ENCODE measurements at regions not wholly inside any gene's neighbourhood (a gene's known extent, or its start where the extent isn't known, plus 50 kb on each side); places are given as distances from the start of the nearest gene placed in this dataset.

DNA sequence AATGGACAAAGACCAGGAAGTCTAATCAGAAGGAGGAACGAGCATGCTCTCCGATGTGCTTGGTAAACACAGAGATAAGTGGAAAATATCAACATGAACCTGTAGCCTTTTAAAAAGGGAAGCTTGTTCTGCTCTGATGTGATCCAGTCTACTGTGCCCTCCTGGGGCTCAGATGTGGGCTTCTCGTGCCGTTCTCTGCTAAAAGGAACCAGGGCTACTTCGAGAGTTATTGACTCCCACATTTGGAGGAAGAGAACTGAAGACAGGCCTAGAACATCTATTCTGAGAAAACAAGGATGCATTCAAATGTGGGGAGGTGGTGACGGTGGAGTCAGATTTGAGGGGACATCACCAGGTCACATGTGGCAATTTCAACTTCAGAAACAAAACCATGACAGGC lies 325.4 kb downstream of the GLRX3 start:
- H2AK9ac ChIP-seq (replicated peaks; ENCODE audit: low read depth, low read length, poor library complexity) = no peak overlapping the region
- WGBS, 2 experiments (ENCODE audit: extremely low coverage in 2 of 2, insufficient read length in 1 of 2) = 19% methylated on average over 3 of the region's 6 CpGs; no CpG with 5 or more reads in 1 of the 2 experiments
- no peaks in the 10 kb centered on the region for H4K20me1 ChIP-seq (ENCODE audit: insufficient read depth, low read length)
- H4K8ac ChIP-seq (ENCODE audit: low read depth in 2 of 2, low read length in 2 of 2) = no peak overlapping the region
- H3K4me2 ChIP-seq (ENCODE audit: low read depth, low read length) = no peak overlapping the region
- H2BK120ac ChIP-seq (ENCODE audit: low read depth, low read length) = no peak overlapping the region
- intact Hi-C loops (cut with micrococcal nuclease) (no loop called here), in situ Hi-C loops (cut with MboI; ENCODE audit: low sequenced_read_pairs) (no loop called here), dilution Hi-C loops (cut with HindIII; ENCODE audit: low sequenced_read_pairs, unreplicated experiment) (no loop called here)
- H2BK5ac ChIP-seq (ENCODE audit: low read depth, low read length, poor library complexity, severe bottlenecking) = no peak overlapping the region
- no peak overlapping the region for H3K4me3 ChIP-seq (ENCODE audit: insufficient read depth, low read depth, low read length)
- no peaks in the 10 kb centered on the region for H3K9me1 ChIP-seq (ENCODE audit: insufficient read depth, low read length)
- H3K4me1 ChIP-seq (ENCODE audit: control insufficient read depth, insufficient read depth, low read length) = no peaks in the 10 kb centered on the region
- no peaks in the 10 kb centered on the region for H3K36me3 ChIP-seq (ENCODE audit: control insufficient read depth, insufficient read depth, low read length)
- no peak overlapping the region for H3K4ac ChIP-seq (ENCODE audit: low read depth, low read length)
- DNase-seq (no peak), ATAC-seq (ENCODE audit: low read depth) (no peak)
- CTCF ChIA-PET = no interaction called here
- no peak overlapping the region for H4K91ac ChIP-seq (ENCODE audit: insufficient read depth, low read depth, low read length)
- no peak overlapping the region for H3K9ac ChIP-seq (ENCODE audit: low read depth, low read length)
- no peak overlapping the region for H3K56ac ChIP-seq (ENCODE audit: extremely low read depth, insufficient read depth, low read length)
- BruUV-seq (replicated peaks) = no TSS peak
- H2BK15ac ChIP-seq (ENCODE audit: low read depth, low read length) = no peak overlapping the region
- peaks cover 35% of the 10 kb centered on the region for H3K9me3 ChIP-seq (ENCODE audit: control insufficient read depth, insufficient read depth, low read length)
- POLR2A ChIA-PET (ENCODE audit: unreplicated experiment) = no interaction called here
- H2AFZ ChIP-seq (replicated peaks; ENCODE audit: low read length, poor library complexity) = no peak overlapping the region
- no peak overlapping the region for H3K23ac ChIP-seq (ENCODE audit: low read depth, low read length)
- H2BK20ac ChIP-seq (ENCODE audit: low read depth, low read length) = no peak overlapping the region
- H3K18ac ChIP-seq (ENCODE audit: low read depth, low read length) = no peak overlapping the region
- no peaks in the 10 kb centered on the region for H3K27me3 ChIP-seq (ENCODE audit: control insufficient read depth, insufficient read depth, low read length)
- H3K27ac ChIP-seq (ENCODE audit: insufficient read depth, low read length) = no peak overlapping the region
- no peak overlapping the region for H4K5ac ChIP-seq (ENCODE audit: low read depth, low read length)
- no peaks in the 10 kb centered on the region for H3K79me1 ChIP-seq (ENCODE audit: low read depth in 1 of 2, low read length in 2 of 2)
- no peak overlapping the region for H2AK5ac ChIP-seq (ENCODE audit: low read depth, low read length)
- no peak overlapping the region for H3K14ac ChIP-seq (replicated peaks; ENCODE audit: low read depth, low read length)
- TF ChIP-seq RCOR1 (IDR thresholded peaks at IDR 0.05; ENCODE audit: insufficient replicate concordance, low read length) (no peak), MAZ (IDR thresholded peaks at IDR 0.05; ENCODE audit: borderline replicate concordance, low read depth, low read length) (no peak), POLR2A (IDR thresholded peaks at IDR 0.05; ENCODE audit: low read depth, low read length) (no peak), MXI1 (IDR thresholded peaks at IDR 0.05; ENCODE audit: borderline replicate concordance, low read depth, low read length) (no peak), SMC3 (IDR thresholded peaks at IDR 0.05; ENCODE audit: low read depth, low read length) (no peak), MAFK (IDR thresholded peaks at IDR 0.05; ENCODE audit: low read depth, low read length) (no peak), NFE2L2 (IDR thresholded peaks at IDR 0.05; ENCODE audit: low read depth, low read length) (no peak), BHLHE40 (IDR thresholded peaks at IDR 0.05; ENCODE audit: low read depth, low read length) (no peak), CHD1 (IDR thresholded peaks at IDR 0.05; ENCODE audit: low read depth, low read length) (no peak), FOS (IDR thresholded peaks at IDR 0.05; ENCODE audit: low read depth, low read length) (no peak), RFX5 (IDR thresholded peaks at IDR 0.05; ENCODE audit: low read depth, low read length) (no peak), RAD21 (IDR thresholded peaks at IDR 0.05; ENCODE audit: low read length) (no peak)
- TF ChIP-seq, protein P1, sequence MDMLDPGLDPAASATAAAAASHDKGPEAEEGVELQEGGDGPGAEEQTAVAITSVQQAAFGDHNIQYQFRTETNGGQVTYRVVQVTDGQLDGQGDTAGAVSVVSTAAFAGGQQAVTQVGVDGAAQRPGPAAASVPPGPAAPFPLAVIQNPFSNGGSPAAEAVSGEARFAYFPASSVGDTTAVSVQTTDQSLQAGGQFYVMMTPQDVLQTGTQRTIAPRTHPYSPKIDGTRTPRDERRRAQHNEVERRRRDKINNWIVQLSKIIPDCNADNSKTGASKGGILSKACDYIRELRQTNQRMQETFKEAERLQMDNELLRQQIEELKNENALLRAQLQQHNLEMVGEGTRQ (IDR thresholded peaks at IDR 0.05; ENCODE audit: low read depth, low read length) = no peak
- TF ChIP-seq, protein P2, sequence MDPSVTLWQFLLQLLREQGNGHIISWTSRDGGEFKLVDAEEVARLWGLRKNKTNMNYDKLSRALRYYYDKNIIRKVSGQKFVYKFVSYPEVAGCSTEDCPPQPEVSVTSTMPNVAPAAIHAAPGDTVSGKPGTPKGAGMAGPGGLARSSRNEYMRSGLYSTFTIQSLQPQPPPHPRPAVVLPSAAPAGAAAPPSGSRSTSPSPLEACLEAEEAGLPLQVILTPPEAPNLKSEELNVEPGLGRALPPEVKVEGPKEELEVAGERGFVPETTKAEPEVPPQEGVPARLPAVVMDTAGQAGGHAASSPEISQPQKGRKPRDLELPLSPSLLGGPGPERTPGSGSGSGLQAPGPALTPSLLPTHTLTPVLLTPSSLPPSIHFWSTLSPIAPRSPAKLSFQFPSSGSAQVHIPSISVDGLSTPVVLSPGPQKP (IDR thresholded peaks at IDR 0.05; ENCODE audit: borderline replicate concordance, low read depth, low read length) = no peak
- TF ChIP-seq, protein P3, sequence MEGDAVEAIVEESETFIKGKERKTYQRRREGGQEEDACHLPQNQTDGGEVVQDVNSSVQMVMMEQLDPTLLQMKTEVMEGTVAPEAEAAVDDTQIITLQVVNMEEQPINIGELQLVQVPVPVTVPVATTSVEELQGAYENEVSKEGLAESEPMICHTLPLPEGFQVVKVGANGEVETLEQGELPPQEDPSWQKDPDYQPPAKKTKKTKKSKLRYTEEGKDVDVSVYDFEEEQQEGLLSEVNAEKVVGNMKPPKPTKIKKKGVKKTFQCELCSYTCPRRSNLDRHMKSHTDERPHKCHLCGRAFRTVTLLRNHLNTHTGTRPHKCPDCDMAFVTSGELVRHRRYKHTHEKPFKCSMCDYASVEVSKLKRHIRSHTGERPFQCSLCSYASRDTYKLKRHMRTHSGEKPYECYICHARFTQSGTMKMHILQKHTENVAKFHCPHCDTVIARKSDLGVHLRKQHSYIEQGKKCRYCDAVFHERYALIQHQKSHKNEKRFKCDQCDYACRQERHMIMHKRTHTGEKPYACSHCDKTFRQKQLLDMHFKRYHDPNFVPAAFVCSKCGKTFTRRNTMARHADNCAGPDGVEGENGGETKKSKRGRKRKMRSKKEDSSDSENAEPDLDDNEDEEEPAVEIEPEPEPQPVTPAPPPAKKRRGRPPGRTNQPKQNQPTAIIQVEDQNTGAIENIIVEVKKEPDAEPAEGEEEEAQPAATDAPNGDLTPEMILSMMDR (conservative IDR thresholded peaks at IDR 0.05; ENCODE audit: low read depth, low read length) = no peak
